Central memory CD8-positive, alpha-beta T cell (primary cell): ENCODE measurements at regions not wholly inside any gene's neighbourhood (a gene's known extent, or its start where the extent isn't known, plus 50 kb on each side); places are given as distances from the start of the nearest gene placed in this dataset.

ENCODE experiments used
- ATAC-seq: fragments of 150-1000 bp; cut with Tn5 transposase; replicated peaks from 2 replicates; pipeline ENCODE4 v1.10.0; 2022; ENCODE audit warnings: mild to moderate bottlenecking, moderate FRiP score, moderate number of reproducible peaks; ENCODE audit not compliant: poor library complexity, severe bottlenecking; ENCODE audit errors: extremely low read depth
- DNase-seq, 2 donors: peaks; one replicate each; pipeline ENCODE4 v3.0.0; 2021; ENCODE audit warnings: low spot score in 2 of 2
- H3K27ac Mint-ChIP-seq: one replicate; pipeline ENCODE4 v1.8.0; 2022; ENCODE audit warnings: low read depth, mild to moderate bottlenecking, moderate library complexity, mixed read lengths
- H3K27me3 Mint-ChIP-seq: one replicate; pipeline ENCODE4 v1.8.0; 2022; ENCODE audit warnings: mixed read lengths
- H3K36me3 Mint-ChIP-seq: one replicate; pipeline ENCODE4 v1.8.0; 2022; ENCODE audit warnings: mild to moderate bottlenecking, moderate library complexity, mixed read lengths; ENCODE audit not compliant: insufficient read depth
- H3K4me1 Mint-ChIP-seq: one replicate; pipeline ENCODE4 v1.8.0; 2022; ENCODE audit warnings: mixed read lengths
- H3K4me3 Mint-ChIP-seq: one replicate; pipeline ENCODE4 v1.8.0; 2022; ENCODE audit warnings: mild to moderate bottlenecking, moderate library complexity, mixed read lengths
- H3K9me3 Mint-ChIP-seq: one replicate; pipeline ENCODE4 v1.8.0; 2022; ENCODE audit warnings: mixed read lengths

DNA sequence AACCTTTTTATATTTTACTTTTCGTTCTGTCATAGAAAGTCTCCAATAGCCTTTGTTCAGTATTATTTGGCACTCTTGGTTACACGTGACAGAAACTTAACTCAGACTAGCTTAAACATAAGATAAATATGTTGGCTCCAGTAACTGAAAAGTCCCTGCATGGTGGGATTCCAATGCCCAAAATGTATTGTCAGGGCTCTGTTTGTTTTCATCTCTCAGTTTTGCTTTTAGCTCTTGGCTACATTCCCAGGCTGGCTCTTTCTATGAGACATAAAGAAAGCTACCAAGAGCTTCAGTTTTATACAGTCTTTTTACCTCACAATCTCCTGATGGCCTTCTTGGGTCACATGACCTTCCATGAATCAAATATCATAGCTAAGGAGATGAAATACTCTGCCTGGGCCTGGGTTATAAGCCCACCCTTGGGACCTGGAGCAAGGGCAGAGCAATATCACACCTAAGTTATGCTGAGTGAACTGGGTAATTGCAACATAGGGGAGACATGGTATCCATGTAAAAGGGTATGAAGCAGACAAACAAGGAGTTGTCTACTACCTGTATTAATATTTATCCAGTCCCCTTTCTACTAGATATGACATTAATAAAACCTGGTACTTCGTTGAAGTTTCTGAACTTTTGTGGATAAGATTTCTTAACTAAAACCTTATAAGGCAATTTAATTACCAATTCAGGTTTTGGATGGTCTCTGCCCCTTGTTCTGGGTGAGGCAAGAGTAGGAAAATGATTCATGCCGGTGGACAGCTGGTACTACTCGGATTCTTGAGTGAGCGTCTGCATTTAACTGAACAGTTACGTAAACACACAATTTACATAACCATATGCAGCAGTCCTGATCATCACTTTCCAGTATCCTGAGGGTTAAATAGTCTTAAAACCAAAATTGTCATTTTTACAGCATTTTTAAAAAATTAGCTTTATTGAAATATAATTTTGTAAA is 442.3 kb downstream of the GPATCH2 start:
- Mint-ChIP-seq H3K4me1 (no peaks in the 10 kb centered on the region), H3K4me3 (no peak overlapping the region), H3K36me3 (no peaks in the 10 kb centered on the region), H3K27me3 (no peaks in the 10 kb centered on the region), H3K27ac (no peak overlapping the region), H3K9me3 (peaks cover 22% of the 10 kb centered on the region)
- ATAC-seq (no peak), DNase-seq (no peak)

DNA sequence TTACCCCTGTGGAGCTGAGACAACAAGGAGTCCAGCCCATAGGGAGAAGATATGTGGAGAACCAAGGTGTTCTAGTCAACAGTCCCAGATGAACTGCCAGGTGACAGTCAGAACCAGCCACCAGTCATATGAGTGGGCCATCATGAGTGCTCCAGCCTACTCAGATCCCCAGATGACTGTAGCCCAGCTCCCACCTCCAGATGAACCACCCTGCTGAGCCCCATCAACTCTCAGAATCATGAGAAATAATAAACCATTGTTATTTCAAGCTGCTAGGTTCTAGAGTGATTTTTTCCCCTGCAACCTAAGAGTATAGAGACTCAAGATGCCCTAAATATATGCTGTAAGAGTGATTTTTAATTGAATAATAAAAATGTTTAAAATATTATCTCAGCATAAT is 444.2 kb downstream of the GPATCH2 start:
- H3K9me3 Mint-ChIP-seq = peaks cover 32% of the 10 kb centered on the region
- ATAC-seq (no peak), DNase-seq (no peak)
- H3K4me3 Mint-ChIP-seq = no peak overlapping the region
- no peak overlapping the region for H3K27ac Mint-ChIP-seq
- no peaks in the 10 kb centered on the region for H3K4me1 Mint-ChIP-seq
- H3K36me3 Mint-ChIP-seq = no peaks in the 10 kb centered on the region
- no peaks in the 10 kb centered on the region for H3K27me3 Mint-ChIP-seq

DNA sequence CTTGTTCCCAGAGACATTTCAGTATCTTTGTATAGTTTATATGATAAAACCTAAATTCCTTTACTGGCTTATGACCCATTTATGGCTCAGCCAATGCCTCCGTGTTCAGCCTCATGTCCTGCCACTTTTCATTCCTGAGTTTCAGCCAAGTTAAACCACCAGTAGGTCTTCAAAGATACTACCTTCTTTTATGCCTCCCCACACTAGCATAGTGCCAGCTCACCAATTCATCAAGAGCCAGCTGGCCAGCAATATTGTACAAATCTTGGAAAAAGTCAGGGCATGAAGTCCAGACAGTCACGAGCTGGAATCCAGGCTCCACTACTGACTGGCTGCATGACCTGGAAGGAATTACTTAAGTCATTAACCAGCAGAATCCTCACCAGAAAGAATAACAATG is 446.0 kb downstream of the GPATCH2 start:
- Mint-ChIP-seq H3K36me3 (no peaks in the 10 kb centered on the region), H3K4me3 (no peak overlapping the region), H3K27ac (no peak overlapping the region), H3K27me3 (no peaks in the 10 kb centered on the region), H3K4me1 (no peaks in the 10 kb centered on the region), H3K9me3 (peaks cover 21% of the 10 kb centered on the region)
- ATAC-seq (no peak), DNase-seq (no peak)

DNA sequence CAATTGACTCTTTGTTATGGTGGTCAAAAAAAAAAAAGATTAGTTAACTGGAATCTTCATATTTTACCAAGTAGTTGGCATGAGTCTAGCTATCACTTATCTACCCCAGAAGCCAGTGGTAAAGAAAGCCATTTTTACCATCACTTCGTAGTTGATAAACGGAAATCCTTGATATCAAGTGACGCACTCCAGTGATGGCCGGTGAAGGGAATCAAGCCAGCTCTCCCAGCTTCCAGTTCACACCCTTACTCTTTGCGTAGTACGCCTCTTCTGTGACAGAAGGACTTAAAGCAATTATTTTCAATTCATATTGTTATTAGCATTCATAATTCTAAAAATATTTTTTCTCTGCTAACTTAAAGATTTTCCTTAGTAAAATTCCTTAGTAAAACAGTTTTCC is 447.9 kb downstream of the GPATCH2 start:
- no peaks in the 10 kb centered on the region for H3K27me3 Mint-ChIP-seq
- no peak overlapping the region for H3K4me3 Mint-ChIP-seq
- H3K4me1 Mint-ChIP-seq = no peaks in the 10 kb centered on the region
- H3K9me3 Mint-ChIP-seq = peaks cover 32% of the 10 kb centered on the region
- ATAC-seq = no peak
- no peak for DNase-seq
- H3K27ac Mint-ChIP-seq = no peak overlapping the region
- no peaks in the 10 kb centered on the region for H3K36me3 Mint-ChIP-seq

- Mint-ChIP-seq H3K27me3 (no peaks in the 10 kb centered on the region), H3K4me1 (no peaks in the 10 kb centered on the region), H3K36me3 (no peaks in the 10 kb centered on the region), H3K4me3 (no peak overlapping the region), H3K27ac (no peak overlapping the region), H3K9me3 (peaks cover 33% of the 10 kb centered on the region)
- ATAC-seq (no peak), DNase-seq (no peak)
These were observed 449.1 kb downstream of the GPATCH2 start for GRCh38 chr1:217181756-217182155.

DNA sequence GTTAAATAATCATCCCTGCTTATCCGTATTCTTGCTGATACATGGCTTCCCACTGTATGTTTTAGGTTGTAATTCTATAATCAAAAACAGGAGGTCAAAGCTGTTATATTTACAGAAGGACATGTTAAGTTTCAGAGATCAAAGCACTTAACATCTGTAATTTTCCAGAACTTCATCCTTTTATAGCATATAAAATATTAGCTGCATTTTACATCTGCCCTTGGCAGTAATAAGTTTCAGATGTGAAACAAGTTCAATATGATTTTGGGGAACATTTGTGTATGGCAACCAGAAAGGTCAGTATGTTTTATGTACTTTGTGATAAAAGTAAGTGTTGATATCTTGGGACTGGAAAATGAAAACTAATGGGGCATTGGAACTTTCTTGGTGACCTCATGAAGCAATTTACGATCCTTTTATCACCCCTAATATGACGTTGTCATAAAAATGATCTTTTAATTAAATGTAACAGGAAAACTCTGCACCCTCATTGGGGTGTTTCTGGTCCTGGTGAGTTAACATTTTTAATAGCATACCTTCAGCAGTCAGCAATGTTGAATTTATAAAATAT is 449.6 kb downstream of the GPATCH2 start:
- Mint-ChIP-seq H3K36me3 (no peaks in the 10 kb centered on the region), H3K27me3 (no peaks in the 10 kb centered on the region), H3K4me3 (no peak overlapping the region), H3K4me1 (no peaks in the 10 kb centered on the region), H3K27ac (no peak overlapping the region), H3K9me3 (peaks cover 33% of the 10 kb centered on the region)
- no peak for ATAC-seq
- no peak for DNase-seq

DNA sequence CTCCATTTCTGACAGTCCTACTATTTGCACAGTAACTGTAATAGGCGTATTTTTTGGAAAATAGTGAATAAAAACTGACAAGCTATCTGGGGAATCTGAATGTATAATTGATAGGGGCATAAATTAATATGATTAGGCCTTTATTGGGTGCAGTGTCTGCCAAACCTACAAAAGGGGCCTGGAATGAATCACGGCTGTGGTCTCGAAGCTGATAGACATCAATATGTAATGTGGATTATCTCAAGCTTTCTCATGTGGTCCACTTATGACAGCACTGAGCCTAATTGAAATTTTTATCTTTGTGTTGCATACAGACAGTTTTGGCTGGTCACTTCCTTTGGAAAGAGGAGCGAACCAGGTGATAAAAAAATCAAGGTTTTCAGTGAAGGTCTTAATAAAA is 450.4 kb downstream of the GPATCH2 start:
- no peak for DNase-seq

DNA sequence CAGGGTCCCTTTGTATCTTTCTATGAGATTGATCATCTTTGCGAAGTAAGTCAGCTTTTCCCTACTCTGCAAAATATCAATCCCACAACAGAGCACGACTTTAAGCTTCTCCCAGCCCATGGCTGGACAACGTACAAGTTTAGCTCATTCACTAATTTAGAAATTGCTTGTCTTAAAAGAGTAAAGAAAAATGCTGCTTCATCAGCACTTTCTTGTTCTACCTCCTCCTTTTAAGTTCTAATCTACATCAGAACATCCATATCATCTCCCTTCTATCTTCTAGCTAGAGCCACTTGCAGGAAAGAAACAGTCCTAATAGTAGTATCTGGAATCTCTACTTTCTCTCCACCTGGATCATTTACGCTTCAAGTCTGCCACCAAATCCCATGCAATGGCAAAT is 441.2 kb upstream of the ESRRG start:
- DNase-seq = no peak
- H3K36me3 Mint-ChIP-seq = no peaks in the 10 kb centered on the region
- no peak overlapping the region for H3K4me3 Mint-ChIP-seq
- H3K9me3 Mint-ChIP-seq = no peaks in the 10 kb centered on the region
- H3K27ac Mint-ChIP-seq = no peak overlapping the region
- ATAC-seq = no peak
- H3K4me1 Mint-ChIP-seq = no peaks in the 10 kb centered on the region
- no peaks in the 10 kb centered on the region for H3K27me3 Mint-ChIP-seq

More for the DNA sequence above, 450.4 kb downstream of the GPATCH2 start:
- no peak for ATAC-seq
- peaks cover 33% of the 10 kb centered on the region for H3K9me3 Mint-ChIP-seq
- no peaks in the 10 kb centered on the region for H3K27me3 Mint-ChIP-seq
- H3K4me1 Mint-ChIP-seq = no peaks in the 10 kb centered on the region
- no peak overlapping the region for H3K27ac Mint-ChIP-seq
- no peaks in the 10 kb centered on the region for H3K36me3 Mint-ChIP-seq
- H3K4me3 Mint-ChIP-seq = no peak overlapping the region

GRCh38 chr1:217153361-217153760 is 430.1 kb upstream of the ESRRG start:
- DNase-seq = no peak
- no peak for ATAC-seq
- Mint-ChIP-seq H3K9me3 (peaks cover 6% of the 10 kb centered on the region), H3K36me3 (no peaks in the 10 kb centered on the region), H3K27me3 (no peaks in the 10 kb centered on the region), H3K4me3 (no peak overlapping the region), H3K27ac (no peak overlapping the region), H3K4me1 (no peaks in the 10 kb centered on the region)

DNA sequence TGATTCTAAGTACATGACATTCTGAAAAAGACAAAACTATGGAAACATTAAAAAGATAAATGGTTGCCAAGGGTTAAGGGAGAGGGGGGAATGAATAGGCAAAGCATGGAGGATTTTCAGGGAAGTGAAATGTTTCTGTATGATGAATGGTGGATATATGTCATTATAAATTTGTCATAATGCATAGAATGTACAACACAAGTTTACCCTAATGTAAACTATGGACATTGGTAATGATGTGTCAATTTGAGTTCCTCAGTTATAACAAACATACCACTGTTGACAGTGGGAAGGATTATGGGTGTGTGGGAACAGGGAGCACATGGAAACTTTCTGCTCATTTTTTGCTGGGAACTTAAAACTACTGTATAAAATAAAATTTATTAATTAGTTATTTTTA is 427.1 kb upstream of the ESRRG start:
- no peak for ATAC-seq
- peaks cover 8% of the 10 kb centered on the region for H3K9me3 Mint-ChIP-seq
- DNase-seq = no peak
- H3K27me3 Mint-ChIP-seq = no peaks in the 10 kb centered on the region
- no peaks in the 10 kb centered on the region for H3K36me3 Mint-ChIP-seq
- H3K4me3 Mint-ChIP-seq = no peak overlapping the region
- H3K4me1 Mint-ChIP-seq = no peaks in the 10 kb centered on the region
- no peak overlapping the region for H3K27ac Mint-ChIP-seq

- Mint-ChIP-seq H3K9me3 (peaks cover 14% of the 10 kb centered on the region), H3K4me1 (no peaks in the 10 kb centered on the region), H3K27ac (no peak overlapping the region), H3K27me3 (no peaks in the 10 kb centered on the region), H3K4me3 (no peak overlapping the region), H3K36me3 (no peaks in the 10 kb centered on the region)
- DNase-seq (no peak), ATAC-seq (no peak)
These were observed 426.6 kb upstream of the ESRRG start for GRCh38 chr1:217149791-217150190.

DNA sequence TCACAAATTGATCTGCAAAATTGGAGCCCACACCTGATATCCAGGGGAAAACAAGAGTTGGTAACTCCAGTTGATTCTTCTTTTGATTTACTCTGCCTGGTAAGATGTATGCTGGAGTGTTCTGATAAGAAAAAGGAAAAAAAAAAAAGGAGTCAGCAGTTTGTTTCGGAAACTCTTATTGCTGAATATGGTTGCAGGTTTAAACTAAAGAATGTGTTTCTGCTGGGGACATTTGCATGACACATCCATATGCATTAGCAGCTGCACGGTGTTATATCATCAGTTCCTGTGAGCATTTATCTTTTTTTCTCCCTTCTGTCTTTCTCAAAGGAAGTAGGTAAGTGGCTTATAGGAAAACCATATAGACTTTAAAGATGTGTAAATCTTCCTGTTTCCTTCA is 418.5 kb upstream of the ESRRG start:
- H3K27ac Mint-ChIP-seq = no peak overlapping the region
- no peaks in the 10 kb centered on the region for H3K4me1 Mint-ChIP-seq
- DNase-seq = no peak
- H3K27me3 Mint-ChIP-seq = peaks cover 35% of the 10 kb centered on the region
- peaks cover 1% of the 10 kb centered on the region for H3K36me3 Mint-ChIP-seq
- peaks cover 16% of the 10 kb centered on the region for H3K9me3 Mint-ChIP-seq
- no peak for ATAC-seq
- H3K4me3 Mint-ChIP-seq = no peak overlapping the region
